WTC11 (cell line): ENCODE measurements at regions not wholly inside any gene's neighbourhood (a gene's known extent, or its start where the extent isn't known, plus 50 kb on each side); places are given as distances from the start of the nearest gene placed in this dataset.

Experiments
- ATAC-seq: fragments of 200-7000 bp; cut with Tn5 transposase; 2 replicates; pipeline ENCODE4 v1.10.0; 2021; ENCODE audit warnings: mild to moderate bottlenecking, moderate library complexity
- CTCF ChIA-PET: fragments of 300-600 bp; sonication (Branson Sonifier 250); formaldehyde crosslinking; loops from one replicate; lab custom pipeline; 2021; ENCODE audit warnings: antibody characterized with exemption; lab: Charles Lee
- POLR2A ChIA-PET: fragments of 350-600 bp; sonication (Branson Sonifier 250); formaldehyde crosslinking; loops from one replicate; lab custom pipeline; 2021; ENCODE audit warnings: antibody characterized with exemption; lab: Charles Lee
- DNase-seq: peaks from one replicate; pipeline ENCODE4 v3.0.0; 2021; ENCODE audit warnings: low spot score
- H3K27ac Mint-ChIP-seq: 2 replicates; pipeline ENCODE4 v1.8.0; 2021; ENCODE audit warnings: mixed read lengths
- H3K27me3 Mint-ChIP-seq: 2 replicates; pipeline ENCODE4 v1.8.0; 2021; ENCODE audit warnings: low read depth, mild to moderate bottlenecking, moderate library complexity, mixed read lengths
- H3K36me3 Mint-ChIP-seq: 2 replicates; pipeline ENCODE4 v1.8.0; 2021; ENCODE audit warnings: mixed read lengths
- H3K4me1 Mint-ChIP-seq: 2 replicates; pipeline ENCODE4 v1.8.0; 2022; ENCODE audit warnings: mixed read lengths
- H3K4me3 Mint-ChIP-seq: 2 replicates; pipeline ENCODE4 v1.8.0; 2021; ENCODE audit warnings: mild to moderate bottlenecking, moderate library complexity, mixed read lengths
- H3K9me3 Mint-ChIP-seq: 2 replicates; pipeline ENCODE4 v1.8.0; 2021; ENCODE audit warnings: mixed read lengths
- ESRRA ChIP-seq: sonication (generic); formaldehyde crosslinking; IDR thresholded peaks from 2 replicates; pipeline ENCODE4 v1.8.1; 2022; ENCODE audit warnings: mild to moderate bottlenecking, missing genetic modification reagents, borderline replicate concordance
- FOXK1 ChIP-seq: sonication (generic); formaldehyde crosslinking; IDR thresholded peaks from 2 replicates; pipeline ENCODE4 v1.8.0; 2022; ENCODE audit warnings: mild to moderate bottlenecking, moderate library complexity, missing genetic modification reagents
- GTF2I ChIP-seq: fragments of 250-450 bp; sonication (Bioruptor Pico); conservative IDR thresholded peaks from 2 replicates; pipeline ENCODE4 v1.4.0; 2021; ENCODE audit warnings: mild to moderate bottlenecking
- JAZF1 ChIP-seq: fragments of 250-450 bp; sonication (Bioruptor Pico); IDR thresholded peaks from 2 replicates; pipeline ENCODE4 v1.9.0; 2021; ENCODE audit warnings: moderate library complexity, mild to moderate bottlenecking, inconsistent platforms
- KAT7 ChIP-seq: sonication (generic); formaldehyde crosslinking; IDR thresholded peaks from 2 replicates; pipeline ENCODE4 v1.8.1; 2023; ENCODE audit warnings: missing genetic modification reagents, mild to moderate bottlenecking, borderline replicate concordance
- NFE2L1 ChIP-seq: sonication (generic); formaldehyde crosslinking; IDR thresholded peaks from 2 replicates; pipeline ENCODE4 v1.8.1; 2023; ENCODE audit warnings: missing genetic modification reagents
- NFYB ChIP-seq: sonication (generic); formaldehyde crosslinking; conservative IDR thresholded peaks from 2 replicates; pipeline ENCODE4 v1.8.0; 2022; ENCODE audit warnings: low read depth, missing genetic modification reagents
- NR2C2 ChIP-seq: sonication (generic); formaldehyde crosslinking; IDR thresholded peaks from 2 replicates; pipeline ENCODE4 v1.8.0; 2022; ENCODE audit warnings: mild to moderate bottlenecking, missing genetic modification reagents
- SP1 ChIP-seq: sonication (generic); formaldehyde crosslinking; conservative IDR thresholded peaks from 2 replicates; pipeline ENCODE4 v1.8.1; 2022; ENCODE audit warnings: missing genetic modification reagents
- TEAD1 ChIP-seq: sonication (generic); formaldehyde crosslinking; IDR thresholded peaks from 2 replicates; pipeline ENCODE4 v1.8.0; 2022; ENCODE audit warnings: mild to moderate bottlenecking, missing genetic modification reagents
- TP53 ChIP-seq: sonication (generic); formaldehyde crosslinking; IDR thresholded peaks from 2 replicates; pipeline ENCODE4 v1.8.1; 2023; ENCODE audit warnings: mild to moderate bottlenecking, missing genetic modification reagents
- ZNF263 ChIP-seq: sonication (generic); formaldehyde crosslinking; IDR thresholded peaks from 2 replicates; pipeline ENCODE4 v1.8.1; 2022; ENCODE audit warnings: low read depth, mild to moderate bottlenecking, moderate library complexity, missing genetic modification reagents
- ZNF396 ChIP-seq: fragments of 250-450 bp; sonication (Bioruptor Pico); IDR thresholded peaks from 2 replicates; pipeline ENCODE4 v1.8.0; 2021; ENCODE audit warnings: mild to moderate bottlenecking, moderate library complexity, borderline replicate concordance
- TF ChIP-seq, protein P1 (sequence below): sonication (generic); formaldehyde crosslinking; IDR thresholded peaks from 2 replicates; pipeline ENCODE4 v1.8.1; 2022; ENCODE audit warnings: mild to moderate bottlenecking, missing genetic modification reagents, moderate library complexity, borderline replicate concordance
- TF ChIP-seq, protein P2 (sequence below): sonication (generic); formaldehyde crosslinking; IDR thresholded peaks from 2 replicates; pipeline ENCODE4 v1.8.1; 2023; ENCODE audit warnings: mild to moderate bottlenecking, missing genetic modification reagents, moderate library complexity
- TF ChIP-seq, protein P3 (sequence below): sonication (generic); formaldehyde crosslinking; IDR thresholded peaks from 2 replicates; pipeline ENCODE4 v1.8.0; 2023; ENCODE audit warnings: missing genetic modification reagents, mild to moderate bottlenecking, borderline replicate concordance
- TF ChIP-seq, protein P4 (sequence below): sonication (generic); formaldehyde crosslinking; IDR thresholded peaks from 2 replicates; pipeline ENCODE4 v1.8.0; 2023; ENCODE audit warnings: missing genetic modification reagents
- TF ChIP-seq, protein P5 (sequence below): fragments of 250-450 bp; sonication (Bioruptor Pico); IDR thresholded peaks from 2 replicates; pipeline ENCODE4 v1.9.0; 2021; ENCODE audit warnings: mild to moderate bottlenecking
- TF ChIP-seq, protein P6 (sequence below): sonication (generic); formaldehyde crosslinking; IDR thresholded peaks from 2 replicates; pipeline ENCODE4 v1.8.0; 2022; ENCODE audit warnings: mild to moderate bottlenecking, missing genetic modification reagents
- TF ChIP-seq, protein P7 (sequence below): sonication (generic); formaldehyde crosslinking; IDR thresholded peaks from 2 replicates; pipeline ENCODE4 v1.8.0; 2022; ENCODE audit warnings: missing genetic modification reagents

DNA sequence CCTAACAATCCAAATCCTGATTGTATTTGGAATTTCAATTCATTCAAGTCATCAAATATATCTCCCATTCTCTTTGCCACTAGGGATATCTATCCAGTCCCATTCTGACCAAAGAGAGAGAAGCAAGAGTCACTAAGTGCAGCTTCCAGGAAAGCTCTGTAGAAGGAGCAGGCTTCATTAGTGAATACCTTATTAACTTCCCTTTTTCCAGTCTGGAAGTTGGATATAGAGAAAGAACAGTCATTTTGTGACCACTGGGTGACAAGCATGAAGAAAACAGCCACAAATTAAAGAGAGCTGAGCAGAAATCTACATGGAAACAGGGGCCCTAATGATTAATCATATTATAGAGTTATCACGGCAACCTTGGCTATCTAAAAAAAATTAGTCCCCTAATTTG, 190.7 kb upstream of the ADO start (continued):
- no peak for TF ChIP-seq ZNF396
- TF ChIP-seq, protein P1, sequence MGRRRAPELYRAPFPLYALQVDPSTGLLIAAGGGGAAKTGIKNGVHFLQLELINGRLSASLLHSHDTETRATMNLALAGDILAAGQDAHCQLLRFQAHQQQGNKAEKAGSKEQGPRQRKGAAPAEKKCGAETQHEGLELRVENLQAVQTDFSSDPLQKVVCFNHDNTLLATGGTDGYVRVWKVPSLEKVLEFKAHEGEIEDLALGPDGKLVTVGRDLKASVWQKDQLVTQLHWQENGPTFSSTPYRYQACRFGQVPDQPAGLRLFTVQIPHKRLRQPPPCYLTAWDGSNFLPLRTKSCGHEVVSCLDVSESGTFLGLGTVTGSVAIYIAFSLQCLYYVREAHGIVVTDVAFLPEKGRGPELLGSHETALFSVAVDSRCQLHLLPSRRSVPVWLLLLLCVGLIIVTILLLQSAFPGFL (CRISPR knock-in tag): no peak
- TF ChIP-seq, protein P2, sequence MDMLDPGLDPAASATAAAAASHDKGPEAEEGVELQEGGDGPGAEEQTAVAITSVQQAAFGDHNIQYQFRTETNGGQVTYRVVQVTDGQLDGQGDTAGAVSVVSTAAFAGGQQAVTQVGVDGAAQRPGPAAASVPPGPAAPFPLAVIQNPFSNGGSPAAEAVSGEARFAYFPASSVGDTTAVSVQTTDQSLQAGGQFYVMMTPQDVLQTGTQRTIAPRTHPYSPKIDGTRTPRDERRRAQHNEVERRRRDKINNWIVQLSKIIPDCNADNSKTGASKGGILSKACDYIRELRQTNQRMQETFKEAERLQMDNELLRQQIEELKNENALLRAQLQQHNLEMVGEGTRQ (CRISPR knock-in tag): no peak
- TF ChIP-seq FOXK1 (CRISPR knock-in tag): no peak
- TF ChIP-seq TP53 (CRISPR knock-in tag): no peak
- no peak for TF ChIP-seq TEAD1 (CRISPR knock-in tag)
- TF ChIP-seq, protein P3, sequence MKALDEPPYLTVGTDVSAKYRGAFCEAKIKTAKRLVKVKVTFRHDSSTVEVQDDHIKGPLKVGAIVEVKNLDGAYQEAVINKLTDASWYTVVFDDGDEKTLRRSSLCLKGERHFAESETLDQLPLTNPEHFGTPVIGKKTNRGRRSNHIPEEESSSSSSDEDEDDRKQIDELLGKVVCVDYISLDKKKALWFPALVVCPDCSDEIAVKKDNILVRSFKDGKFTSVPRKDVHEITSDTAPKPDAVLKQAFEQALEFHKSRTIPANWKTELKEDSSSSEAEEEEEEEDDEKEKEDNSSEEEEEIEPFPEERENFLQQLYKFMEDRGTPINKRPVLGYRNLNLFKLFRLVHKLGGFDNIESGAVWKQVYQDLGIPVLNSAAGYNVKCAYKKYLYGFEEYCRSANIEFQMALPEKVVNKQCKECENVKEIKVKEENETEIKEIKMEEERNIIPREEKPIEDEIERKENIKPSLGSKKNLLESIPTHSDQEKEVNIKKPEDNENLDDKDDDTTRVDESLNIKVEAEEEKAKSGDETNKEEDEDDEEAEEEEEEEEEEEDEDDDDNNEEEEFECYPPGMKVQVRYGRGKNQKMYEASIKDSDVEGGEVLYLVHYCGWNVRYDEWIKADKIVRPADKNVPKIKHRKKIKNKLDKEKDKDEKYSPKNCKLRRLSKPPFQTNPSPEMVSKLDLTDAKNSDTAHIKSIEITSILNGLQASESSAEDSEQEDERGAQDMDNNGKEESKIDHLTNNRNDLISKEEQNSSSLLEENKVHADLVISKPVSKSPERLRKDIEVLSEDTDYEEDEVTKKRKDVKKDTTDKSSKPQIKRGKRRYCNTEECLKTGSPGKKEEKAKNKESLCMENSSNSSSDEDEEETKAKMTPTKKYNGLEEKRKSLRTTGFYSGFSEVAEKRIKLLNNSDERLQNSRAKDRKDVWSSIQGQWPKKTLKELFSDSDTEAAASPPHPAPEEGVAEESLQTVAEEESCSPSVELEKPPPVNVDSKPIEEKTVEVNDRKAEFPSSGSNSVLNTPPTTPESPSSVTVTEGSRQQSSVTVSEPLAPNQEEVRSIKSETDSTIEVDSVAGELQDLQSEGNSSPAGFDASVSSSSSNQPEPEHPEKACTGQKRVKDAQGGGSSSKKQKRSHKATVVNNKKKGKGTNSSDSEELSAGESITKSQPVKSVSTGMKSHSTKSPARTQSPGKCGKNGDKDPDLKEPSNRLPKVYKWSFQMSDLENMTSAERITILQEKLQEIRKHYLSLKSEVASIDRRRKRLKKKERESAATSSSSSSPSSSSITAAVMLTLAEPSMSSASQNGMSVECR (CRISPR knock-in tag): no peak
- TF ChIP-seq, protein P4, sequence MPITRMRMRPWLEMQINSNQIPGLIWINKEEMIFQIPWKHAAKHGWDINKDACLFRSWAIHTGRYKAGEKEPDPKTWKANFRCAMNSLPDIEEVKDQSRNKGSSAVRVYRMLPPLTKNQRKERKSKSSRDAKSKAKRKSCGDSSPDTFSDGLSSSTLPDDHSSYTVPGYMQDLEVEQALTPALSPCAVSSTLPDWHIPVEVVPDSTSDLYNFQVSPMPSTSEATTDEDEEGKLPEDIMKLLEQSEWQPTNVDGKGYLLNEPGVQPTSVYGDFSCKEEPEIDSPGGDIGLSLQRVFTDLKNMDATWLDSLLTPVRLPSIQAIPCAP: no peak
- TF ChIP-seq, all 79 proteins: peak for 0

DNA sequence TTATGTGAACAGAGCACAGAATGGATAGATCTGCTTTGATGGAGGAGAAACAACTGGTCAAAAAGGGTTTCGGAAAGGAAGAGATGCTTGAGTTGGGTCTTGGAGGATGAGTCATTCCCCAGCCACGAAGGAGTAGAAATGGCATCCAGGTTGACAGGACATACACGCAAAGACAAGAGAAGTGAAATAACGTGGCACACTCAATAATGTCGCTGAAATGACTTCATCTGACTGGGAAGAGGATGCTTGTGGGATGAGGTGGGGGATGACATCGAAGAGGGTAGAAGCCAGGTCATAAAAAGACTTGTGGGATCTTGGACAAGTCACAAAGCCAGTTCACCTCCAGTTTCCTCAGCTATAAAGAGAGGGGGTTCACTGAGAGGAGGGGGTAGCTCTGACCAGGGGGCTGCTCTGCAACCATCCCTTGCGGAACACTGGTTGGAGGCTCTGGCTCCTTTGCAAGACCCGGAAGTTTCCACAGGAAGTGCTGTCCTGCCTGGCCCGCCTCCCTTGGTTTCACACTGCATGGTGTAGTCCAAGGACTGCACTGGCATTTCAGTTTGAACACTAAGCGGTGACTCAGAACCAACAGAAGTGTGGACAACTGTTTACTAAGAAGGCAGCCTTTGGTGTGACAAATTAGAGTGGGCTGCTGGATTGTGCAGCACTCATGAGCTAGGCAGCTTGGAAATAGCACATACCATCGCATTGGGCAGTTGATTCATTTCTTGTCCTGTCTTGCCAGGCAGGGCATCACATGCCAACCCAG, 189.9 kb upstream of the ADO start:
- H3K4me3 Mint-ChIP-seq: no peak overlapping the region
- H3K27me3 Mint-ChIP-seq: peaks cover 13% of the 10 kb centered on the region
- ChIA-PET CTCF (interaction anchor here (2.1 kb wide), 1 partner anchor 203 kb away, joined by 10 read pairs; no protein-coding TSS in a partner anchor), POLR2A (no interaction called here)
- ATAC-seq (no peak), DNase-seq (no peak)
- H3K4me1 Mint-ChIP-seq: peaks cover 2% of the 10 kb centered on the region; the same call in 1 of the 2 replicates
- H3K36me3 Mint-ChIP-seq: no peaks in the 10 kb centered on the region
- H3K9me3 Mint-ChIP-seq: peaks cover 4% of the 10 kb centered on the region
- H3K27ac Mint-ChIP-seq: no peak overlapping the region
- TF ChIP-seq, protein P1 (CRISPR knock-in tag): no peak
- TF ChIP-seq ESRRA (CRISPR knock-in tag) (no peak), SP1 (CRISPR knock-in tag) (no peak), NR2C2 (CRISPR knock-in tag) (no peak), KAT7 (CRISPR knock-in tag) (no peak), JAZF1 (CRISPR knock-in tag) (no peak), NFE2L1 (CRISPR knock-in tag) (no peak), NFYB (CRISPR knock-in tag) (no peak), ZNF263 (no peak), GTF2I (no peak)
- TF ChIP-seq, protein P5, sequence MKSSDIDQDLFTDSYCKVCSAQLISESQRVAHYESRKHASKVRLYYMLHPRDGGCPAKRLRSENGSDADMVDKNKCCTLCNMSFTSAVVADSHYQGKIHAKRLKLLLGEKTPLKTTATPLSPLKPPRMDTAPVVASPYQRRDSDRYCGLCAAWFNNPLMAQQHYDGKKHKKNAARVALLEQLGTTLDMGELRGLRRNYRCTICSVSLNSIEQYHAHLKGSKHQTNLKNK (CRISPR knock-in tag): no peak
- TF ChIP-seq, protein P6, sequence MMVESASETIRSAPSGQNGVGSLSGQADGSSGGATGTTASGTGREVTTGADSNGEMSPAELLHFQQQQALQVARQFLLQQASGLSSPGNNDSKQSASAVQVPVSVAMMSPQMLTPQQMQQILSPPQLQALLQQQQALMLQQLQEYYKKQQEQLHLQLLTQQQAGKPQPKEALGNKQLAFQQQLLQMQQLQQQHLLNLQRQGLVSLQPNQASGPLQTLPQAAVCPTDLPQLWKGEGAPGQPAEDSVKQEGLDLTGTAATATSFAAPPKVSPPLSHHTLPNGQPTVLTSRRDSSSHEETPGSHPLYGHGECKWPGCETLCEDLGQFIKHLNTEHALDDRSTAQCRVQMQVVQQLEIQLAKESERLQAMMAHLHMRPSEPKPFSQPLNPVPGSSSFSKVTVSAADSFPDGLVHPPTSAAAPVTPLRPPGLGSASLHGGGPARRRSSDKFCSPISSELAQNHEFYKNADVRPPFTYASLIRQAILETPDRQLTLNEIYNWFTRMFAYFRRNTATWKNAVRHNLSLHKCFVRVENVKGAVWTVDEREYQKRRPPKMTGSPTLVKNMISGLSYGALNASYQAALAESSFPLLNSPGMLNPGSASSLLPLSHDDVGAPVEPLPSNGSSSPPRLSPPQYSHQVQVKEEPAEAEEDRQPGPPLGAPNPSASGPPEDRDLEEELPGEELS (CRISPR knock-in tag): no peak
- TF ChIP-seq, protein P7, sequence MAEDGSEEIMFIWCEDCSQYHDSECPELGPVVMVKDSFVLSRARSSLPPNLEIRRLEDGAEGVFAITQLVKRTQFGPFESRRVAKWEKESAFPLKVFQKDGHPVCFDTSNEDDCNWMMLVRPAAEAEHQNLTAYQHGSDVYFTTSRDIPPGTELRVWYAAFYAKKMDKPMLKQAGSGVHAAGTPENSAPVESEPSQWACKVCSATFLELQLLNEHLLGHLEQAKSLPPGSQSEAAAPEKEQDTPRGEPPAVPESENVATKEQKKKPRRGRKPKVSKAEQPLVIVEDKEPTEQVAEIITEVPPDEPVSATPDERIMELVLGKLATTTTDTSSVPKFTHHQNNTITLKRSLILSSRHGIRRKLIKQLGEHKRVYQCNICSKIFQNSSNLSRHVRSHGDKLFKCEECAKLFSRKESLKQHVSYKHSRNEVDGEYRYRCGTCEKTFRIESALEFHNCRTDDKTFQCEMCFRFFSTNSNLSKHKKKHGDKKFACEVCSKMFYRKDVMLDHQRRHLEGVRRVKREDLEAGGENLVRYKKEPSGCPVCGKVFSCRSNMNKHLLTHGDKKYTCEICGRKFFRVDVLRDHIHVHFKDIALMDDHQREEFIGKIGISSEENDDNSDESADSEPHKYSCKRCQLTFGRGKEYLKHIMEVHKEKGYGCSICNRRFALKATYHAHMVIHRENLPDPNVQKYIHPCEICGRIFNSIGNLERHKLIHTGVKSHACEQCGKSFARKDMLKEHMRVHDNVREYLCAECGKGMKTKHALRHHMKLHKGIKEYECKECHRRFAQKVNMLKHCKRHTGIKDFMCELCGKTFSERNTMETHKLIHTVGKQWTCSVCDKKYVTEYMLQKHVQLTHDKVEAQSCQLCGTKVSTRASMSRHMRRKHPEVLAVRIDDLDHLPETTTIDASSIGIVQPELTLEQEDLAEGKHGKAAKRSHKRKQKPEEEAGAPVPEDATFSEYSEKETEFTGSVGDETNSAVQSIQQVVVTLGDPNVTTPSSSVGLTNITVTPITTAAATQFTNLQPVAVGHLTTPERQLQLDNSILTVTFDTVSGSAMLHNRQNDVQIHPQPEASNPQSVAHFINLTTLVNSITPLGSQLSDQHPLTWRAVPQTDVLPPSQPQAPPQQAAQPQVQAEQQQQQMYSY: no peak
